PFSK-1 (cell line): ENCODE measurements at regions not wholly inside any gene's neighbourhood (a gene's known extent, or its start where the extent isn't known, plus 50 kb on each side); places are given as distances from the start of the nearest gene placed in this dataset.

Experiments
- POLR2AphosphoS5 ChIP-seq: IDR thresholded peaks from 2 replicates; pipeline ENCODE4 v1.6.1; 2012; ENCODE audit warnings: low read depth, mild to moderate bottlenecking, control low read depth, low read length, moderate library complexity
- TAF1 ChIP-seq: IDR thresholded peaks from 2 replicates; pipeline ENCODE4 v1.6.1; 2012; ENCODE audit warnings: low read length, control low read depth, borderline replicate concordance; ENCODE audit not compliant: insufficient read depth
- TF ChIP-seq, protein P1 (sequence below), 2 experiments: IDR thresholded peaks; 2 replicates each; pipeline versions ENCODE4 v1.6.1 to v1.8.0; 2011 to 2012; ENCODE audit warnings: low read depth in 2 of 2, low read length in 2 of 2, control low read depth in 1 of 2, inconsistent platforms in 1 of 2, mild to moderate bottlenecking in 1 of 2, moderate library complexity in 1 of 2; ENCODE audit not compliant: insufficient read depth in 1 of 2

DNA sequence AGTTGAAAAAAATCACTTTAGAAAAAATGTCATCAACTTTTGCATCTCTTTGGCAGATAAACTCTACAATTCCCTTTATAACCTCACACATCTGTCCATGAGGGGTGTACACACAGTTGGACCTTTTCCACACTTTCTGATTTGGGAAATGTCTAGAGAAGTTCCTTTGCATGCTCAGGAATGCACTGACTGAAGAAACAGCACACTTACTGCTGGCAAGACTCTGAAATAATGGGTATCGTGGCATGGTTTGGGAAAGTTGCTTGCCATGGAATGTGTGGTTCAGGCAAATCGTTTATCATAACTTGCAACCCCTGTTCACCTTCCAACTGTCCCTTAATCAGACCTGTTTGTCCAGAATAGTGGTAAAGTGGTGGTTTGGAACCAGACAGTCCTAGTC, 135.3 kb upstream of the TGFBR2 start:
- TF ChIP-seq POLR2AphosphoS5 = no peak
- no peak for TF ChIP-seq TAF1
- TF ChIP-seq, protein P1, sequence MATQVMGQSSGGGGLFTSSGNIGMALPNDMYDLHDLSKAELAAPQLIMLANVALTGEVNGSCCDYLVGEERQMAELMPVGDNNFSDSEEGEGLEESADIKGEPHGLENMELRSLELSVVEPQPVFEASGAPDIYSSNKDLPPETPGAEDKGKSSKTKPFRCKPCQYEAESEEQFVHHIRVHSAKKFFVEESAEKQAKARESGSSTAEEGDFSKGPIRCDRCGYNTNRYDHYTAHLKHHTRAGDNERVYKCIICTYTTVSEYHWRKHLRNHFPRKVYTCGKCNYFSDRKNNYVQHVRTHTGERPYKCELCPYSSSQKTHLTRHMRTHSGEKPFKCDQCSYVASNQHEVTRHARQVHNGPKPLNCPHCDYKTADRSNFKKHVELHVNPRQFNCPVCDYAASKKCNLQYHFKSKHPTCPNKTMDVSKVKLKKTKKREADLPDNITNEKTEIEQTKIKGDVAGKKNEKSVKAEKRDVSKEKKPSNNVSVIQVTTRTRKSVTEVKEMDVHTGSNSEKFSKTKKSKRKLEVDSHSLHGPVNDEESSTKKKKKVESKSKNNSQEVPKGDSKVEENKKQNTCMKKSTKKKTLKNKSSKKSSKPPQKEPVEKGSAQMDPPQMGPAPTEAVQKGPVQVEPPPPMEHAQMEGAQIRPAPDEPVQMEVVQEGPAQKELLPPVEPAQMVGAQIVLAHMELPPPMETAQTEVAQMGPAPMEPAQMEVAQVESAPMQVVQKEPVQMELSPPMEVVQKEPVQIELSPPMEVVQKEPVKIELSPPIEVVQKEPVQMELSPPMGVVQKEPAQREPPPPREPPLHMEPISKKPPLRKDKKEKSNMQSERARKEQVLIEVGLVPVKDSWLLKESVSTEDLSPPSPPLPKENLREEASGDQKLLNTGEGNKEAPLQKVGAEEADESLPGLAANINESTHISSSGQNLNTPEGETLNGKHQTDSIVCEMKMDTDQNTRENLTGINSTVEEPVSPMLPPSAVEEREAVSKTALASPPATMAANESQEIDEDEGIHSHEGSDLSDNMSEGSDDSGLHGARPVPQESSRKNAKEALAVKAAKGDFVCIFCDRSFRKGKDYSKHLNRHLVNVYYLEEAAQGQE (IDR thresholded peaks at IDR 0.05; ENCODE audit: insufficient read depth in 1 of 2, low read depth in 2 of 2, low read length in 2 of 2) = no peak
